HG03439 (cell line): ENCODE measurements at regions not wholly inside any gene's neighbourhood (a gene's known extent, or its start where the extent isn't known, plus 50 kb on each side); places are given as distances from the start of the nearest gene placed in this dataset.

Experiments used
- ATAC-seq: cut with Tn5 transposase; IDR thresholded peaks from one replicate; pipeline ENCODE4 v1.9.1; 2021; ENCODE audit warnings: mild to moderate bottlenecking, moderate library complexity; ENCODE audit not compliant: unreplicated experiment

GRCh38 chr1:201653883-201654282 lies 115.0 kb downstream of the NAV1 start:
- no peak for ATAC-seq

DNA sequence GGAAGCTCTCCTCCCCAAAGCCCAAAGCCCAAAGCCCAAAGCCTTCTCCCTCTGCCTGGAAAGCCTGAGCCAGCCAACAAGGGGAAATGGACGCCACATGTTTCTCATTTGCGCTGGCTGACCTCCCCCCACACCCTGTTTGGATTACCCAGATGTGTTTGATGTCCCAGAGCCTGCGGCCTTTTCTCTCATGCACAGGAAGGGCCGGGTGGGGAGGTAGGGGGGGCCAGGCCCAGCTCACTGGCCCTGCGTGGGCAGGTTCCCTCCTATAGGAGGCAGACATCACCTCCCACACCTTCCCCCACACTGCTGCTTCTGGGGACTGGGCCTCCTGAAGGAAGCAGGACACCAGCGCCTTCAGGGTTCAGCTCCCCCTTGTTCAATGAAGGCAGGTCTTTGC lies 116.3 kb downstream of the NAV1 start:
- no peak for ATAC-seq

DNA sequence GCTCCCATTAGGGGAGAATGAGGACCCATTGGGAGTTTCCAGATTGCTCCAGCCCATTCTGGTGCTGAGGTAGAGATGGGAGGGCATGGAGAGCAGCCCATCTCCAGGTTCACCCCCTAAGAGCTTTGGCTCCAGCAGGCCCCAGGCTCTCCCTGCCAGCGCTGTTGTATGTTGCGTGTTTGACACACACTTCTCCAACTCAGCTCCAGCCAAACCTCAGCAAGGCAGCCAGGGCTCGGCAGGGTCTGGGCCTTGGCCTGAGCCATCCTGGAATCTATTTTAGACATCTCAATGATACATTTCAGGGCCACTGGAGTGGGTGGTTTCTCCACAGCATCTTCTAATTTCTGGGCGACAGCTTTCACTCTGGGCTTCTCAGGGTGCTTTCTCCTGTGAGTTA lies 117.0 kb downstream of the NAV1 start:
- ATAC-seq = no peak

DNA sequence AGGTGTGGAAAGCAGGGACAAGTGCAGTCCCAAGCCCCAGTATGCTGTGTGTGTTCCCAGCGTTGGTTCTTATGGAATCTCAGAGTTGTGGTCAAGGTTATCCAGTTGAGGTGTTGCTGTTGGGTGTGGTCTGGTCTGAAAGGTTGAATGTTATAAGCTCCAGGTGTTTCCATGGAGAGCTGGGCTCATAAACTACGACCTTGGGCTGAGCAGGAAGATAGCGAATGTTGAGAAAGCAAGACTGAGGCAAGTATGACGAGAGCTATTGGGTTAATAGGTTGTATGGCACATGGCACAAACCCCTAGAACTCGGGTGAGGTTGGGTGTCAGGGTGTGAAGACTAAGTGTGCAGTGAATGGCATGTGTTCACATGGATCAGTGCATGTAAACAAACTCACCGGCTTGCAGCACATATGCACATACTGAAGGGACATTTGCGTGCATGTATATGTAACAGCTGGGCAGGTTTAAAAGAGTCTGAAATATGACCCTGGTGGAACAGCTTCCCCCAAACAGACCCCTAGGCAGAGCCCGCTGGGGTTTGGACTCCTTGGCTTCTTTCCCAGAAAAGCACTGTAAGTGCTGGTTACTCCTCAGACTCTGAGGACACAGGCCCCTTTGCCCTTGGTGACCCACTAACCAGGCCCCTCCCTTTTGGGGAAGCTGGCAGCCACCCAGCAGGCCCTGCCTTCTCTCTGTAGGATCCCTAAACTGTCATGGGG lies 117.5 kb downstream of the NAV1 start:
- ATAC-seq = no peak

DNA sequence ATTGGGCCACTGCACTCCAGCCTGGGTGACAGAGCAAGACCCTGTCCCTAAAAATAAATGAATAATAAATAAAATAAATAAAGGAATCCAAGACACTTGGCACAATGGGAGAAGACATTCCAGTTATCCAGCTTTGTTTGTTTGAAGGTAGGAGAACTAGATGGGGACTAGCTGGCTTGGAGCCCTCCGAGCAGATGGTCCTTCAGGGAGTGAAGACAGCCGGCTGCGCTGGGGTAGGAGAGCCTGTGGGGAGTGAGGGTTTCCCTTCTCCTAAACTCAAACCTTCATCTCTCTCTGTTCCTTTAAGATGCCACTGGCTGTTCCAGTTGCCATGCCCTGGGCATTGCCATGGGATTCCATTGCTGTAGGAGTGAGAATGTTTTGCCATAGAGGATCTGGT lies 120.6 kb downstream of the NAV1 start:
- ATAC-seq = no peak

- ATAC-seq = no peak
Observed at GRCh38 chr1:201660931-201661822, 122.2 kb downstream of the NAV1 start.

DNA sequence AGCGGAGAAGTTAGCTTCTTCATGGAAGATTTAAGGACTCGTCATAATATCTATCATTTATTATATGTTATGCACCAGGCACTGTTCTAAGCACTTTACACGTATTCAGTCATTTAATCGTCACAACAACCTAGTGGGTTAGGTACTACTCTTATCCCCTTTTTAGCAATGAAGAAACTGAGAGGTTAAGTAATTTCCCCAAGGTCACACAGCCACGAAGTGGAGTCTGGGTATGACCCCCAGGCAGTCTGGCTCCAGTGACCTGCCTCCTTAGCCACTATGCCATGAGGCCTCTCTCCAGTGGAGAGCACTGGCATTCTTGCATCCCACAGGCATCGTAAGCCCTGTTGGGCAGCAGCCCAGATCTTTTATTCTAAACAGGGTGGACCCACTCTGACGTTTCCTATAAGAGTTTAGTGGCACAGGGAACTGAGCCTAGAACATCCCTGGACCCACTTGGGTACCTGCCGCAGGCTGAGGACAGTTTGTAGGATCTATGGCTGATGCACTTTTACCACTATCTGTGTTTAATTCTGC lies 123.0 kb downstream of the NAV1 start:
- no peak for ATAC-seq

GRCh38 chr1:201662646-201663045 lies 123.7 kb downstream of the NAV1 start:
- no peak for ATAC-seq

DNA sequence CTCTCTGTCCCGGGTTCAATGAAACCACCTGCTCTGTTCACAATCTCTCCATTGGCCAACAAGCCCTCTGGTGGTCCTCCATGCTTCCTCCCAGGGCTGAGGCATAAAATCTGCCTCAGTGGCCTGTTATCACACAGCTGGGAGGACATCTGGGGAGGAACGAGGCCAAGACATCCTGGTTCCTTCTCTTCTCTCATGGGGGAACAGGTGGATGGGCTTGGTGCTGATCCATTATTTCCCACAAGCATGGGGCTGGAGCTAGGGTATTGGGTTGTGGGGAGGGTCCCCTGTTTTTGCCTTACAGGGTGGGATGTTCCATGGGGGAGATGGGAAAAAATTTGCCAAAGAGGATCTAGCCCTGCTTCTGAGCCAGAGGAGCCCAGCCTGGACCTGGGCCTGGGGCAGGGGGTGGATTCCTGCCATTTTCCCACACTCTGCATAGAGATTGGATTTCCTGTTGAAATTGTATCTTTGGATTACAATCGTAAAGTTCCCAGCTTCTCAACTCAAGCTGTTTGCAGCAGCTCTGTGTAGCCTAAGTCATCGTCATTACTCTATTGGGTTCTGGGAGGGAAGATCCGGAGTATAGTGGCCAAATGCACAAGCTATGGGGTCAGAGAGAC lies 124.7 kb downstream of the NAV1 start:
- no peak for ATAC-seq

GRCh38 chr1:201665036-201665435 lies 126.1 kb downstream of the NAV1 start:
- no peak for ATAC-seq

DNA sequence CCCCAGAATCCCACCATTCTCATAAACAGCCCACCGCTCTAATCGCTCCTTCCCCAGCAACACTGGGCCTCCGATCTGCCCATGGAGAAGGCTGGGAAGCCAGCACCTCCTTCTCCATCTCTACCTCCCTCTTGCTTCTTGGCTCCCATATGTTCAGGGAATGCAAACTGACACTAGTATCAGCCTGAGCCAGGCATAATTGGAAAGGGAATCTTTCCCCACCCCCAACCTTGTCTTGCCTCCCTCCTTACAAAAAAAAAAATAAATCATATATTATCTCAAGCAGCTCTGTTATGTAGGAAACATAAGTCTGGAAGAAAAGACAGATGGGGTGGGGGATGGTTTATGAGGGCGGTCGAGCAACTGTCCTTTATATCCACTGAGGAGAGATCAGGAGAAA lies 127.2 kb downstream of the NAV1 start:
- no peak for ATAC-seq

- no peak for ATAC-seq
Observed at GRCh38 chr1:201666645-201667044, 127.7 kb downstream of the NAV1 start.

DNA sequence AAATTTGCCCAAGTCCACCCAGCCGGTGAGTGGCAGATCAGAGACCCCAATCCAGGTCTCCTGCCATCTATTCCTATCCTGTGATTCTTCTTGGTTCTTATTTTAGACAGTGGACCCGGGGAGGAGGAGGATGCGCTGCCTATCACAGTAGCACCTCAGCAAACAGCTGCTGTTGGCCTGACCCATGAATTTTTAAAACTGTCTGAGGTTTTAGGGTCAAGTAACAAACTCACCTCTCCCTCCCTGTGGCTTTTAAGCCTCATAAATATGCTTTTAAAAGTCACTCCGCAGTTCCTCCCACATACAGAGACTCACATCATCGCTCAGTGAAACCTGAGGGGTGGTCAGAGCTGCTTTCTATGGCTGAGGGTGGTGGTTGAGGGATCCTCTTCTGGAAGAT lies 128.6 kb downstream of the NAV1 start:
- ATAC-seq = no peak

DNA sequence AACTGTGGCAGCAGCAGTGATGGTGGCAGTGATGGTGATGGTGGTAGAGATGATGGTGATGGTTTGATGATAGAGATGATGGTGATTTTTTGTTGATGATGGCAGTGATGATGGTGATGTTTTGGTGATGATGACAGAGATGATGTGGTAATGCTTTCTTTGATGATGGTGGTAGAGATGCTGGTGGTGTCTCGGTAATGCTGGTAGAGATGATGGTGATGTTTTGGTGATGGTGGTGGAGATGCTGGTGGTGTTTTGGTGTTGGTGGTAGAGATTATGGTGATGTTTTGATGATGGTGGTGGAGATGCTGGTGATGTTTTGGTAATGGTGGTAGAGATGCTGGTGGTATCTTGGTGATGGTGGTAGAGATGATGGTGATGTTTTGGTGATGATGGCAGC lies 131.6 kb downstream of the NAV1 start:
- no peak for ATAC-seq

DNA sequence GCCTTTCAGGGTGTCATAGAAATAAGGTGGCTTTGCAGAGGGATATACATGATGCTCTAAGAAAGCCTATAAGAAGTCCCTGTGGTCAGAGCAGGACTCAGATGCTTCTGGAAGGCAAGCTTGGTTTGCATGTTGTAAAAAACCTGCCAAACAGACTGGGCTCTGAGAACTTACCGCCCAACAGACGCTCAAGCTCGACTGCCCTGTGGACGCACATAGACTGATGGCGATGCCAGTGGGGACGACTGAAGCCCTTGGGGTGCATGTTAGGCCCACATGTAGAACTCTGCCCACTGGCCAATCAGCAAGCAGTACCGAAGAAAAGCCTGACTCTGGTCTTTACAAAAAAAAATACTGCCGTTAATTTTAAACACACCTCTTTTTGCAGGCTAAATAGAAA lies 133.8 kb downstream of the NAV1 start:
- no peak for ATAC-seq

GRCh38 chr1:201673093-201673492 lies 134.2 kb downstream of the NAV1 start:
- ATAC-seq = no peak

- ATAC-seq = no peak
Observed at GRCh38 chr1:201673915-201674314, 135.0 kb downstream of the NAV1 start.

- ATAC-seq = no peak
Observed at GRCh38 chr1:201675143-201675542, 136.2 kb downstream of the NAV1 start.

DNA sequence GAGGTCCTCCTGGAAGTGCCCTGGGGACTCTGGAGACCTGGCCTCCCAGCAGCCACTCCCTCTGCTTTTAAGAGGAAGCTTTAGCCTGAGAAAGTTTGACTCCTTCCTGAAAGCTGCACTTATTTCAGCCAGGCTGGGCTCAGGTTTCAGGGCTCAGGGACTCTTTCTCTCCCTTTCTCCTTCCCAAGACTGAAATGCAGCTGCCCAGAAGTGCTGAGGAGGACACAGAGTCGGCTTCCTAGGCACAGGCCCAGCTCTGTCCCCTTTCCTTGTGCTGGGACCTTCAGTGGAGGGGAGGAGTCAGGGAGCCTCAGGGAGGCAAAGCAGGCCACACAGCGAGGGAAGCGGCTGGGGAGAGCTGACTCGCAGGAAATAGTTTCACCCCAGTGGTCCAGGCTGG lies 137.3 kb downstream of the NAV1 start:
- no peak for ATAC-seq

DNA sequence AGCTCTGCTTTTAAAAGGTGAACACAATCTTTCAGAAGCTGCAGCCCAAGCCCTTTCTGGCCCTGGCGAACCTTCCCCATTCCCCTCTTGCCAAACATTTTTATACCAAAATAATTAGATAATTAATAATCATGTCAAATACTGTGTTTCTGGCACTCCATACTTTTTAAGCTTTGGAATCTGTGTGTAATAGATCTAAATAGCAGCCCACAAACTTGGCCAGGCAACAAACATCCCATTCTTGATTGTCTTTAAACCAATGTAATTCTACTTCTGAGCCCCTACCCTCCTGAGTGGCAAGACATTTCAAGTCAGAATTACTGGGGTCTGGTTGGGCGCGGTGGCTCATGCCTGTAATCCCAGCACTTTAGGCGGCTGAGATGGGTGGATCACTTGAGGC lies 137.7 kb downstream of the NAV1 start:
- no peak for ATAC-seq

GRCh38 chr1:201678264-201679101 lies 139.6 kb downstream of the NAV1 start:
- ATAC-seq = no peak
